Stomach (tissue), 8 donors: ENCODE measurements at regions not wholly inside any gene's neighbourhood (a gene's known extent, or its start where the extent isn't known, plus 50 kb on each side); places are given as distances from the start of the nearest gene placed in this dataset.

ENCODE experiments used
- DNase-seq, 2 donors: peaks; one replicate each; pipeline versions ENCODE4 v3.0.0 to v3.0.0-alpha.2; 2013 to 2019
- H3K27ac ChIP-seq, 5 donors: fragments of 200-600 bp in 4 of 5; sonication (generic) in 4 of 5; one replicate each; pipeline ENCODE4 v1.5.1; 2013 to 2019; ENCODE audit warnings: mild to moderate bottlenecking in 1 of 5, moderate library complexity in 1 of 5
- H3K27me3 ChIP-seq, 3 donors: fragments of 200-600 bp; sonication (generic); one replicate each; pipeline ENCODE4 v1.5.1; 2017 to 2019; ENCODE audit warnings: mixed run types in 1 of 3
- H3K36me3 ChIP-seq, 4 donors: fragments of 200-600 bp; sonication (generic); 1 replicate in 3 of 4; 2 replicates in 1 of 4; pipeline ENCODE4 v1.5.1; 2016 to 2019
- H3K4me1 ChIP-seq, 4 donors: fragments of 200-600 bp; sonication (generic); one replicate each; pipeline ENCODE4 v1.5.1; 2016 to 2019
- H3K4me3 ChIP-seq, 4 donors: fragments of 200-600 bp; sonication (generic) in 3 of 4; one replicate each; pipeline ENCODE4 v1.5.1; 2016 to 2019; ENCODE audit warnings: mild to moderate bottlenecking in 1 of 4
- H3K9me3 ChIP-seq, 4 donors: fragments of 200-600 bp; sonication (generic); one replicate each; pipeline ENCODE4 v1.5.1; 2016 to 2019
- EP300 ChIP-seq: sonication (generic); formaldehyde crosslinking; IDR thresholded peaks from one replicate; pipeline ENCODE4 v1.6.1; 2017; ENCODE audit warnings: antibody characterized with exemption
- POLR2A ChIP-seq, 4 donors: fragments of 450-650 bp; IDR thresholded peaks; one replicate each; pipeline ENCODE4 v1.6.1; 2016; ENCODE audit warnings: antibody characterized with exemption in 4 of 4, control low read depth in 2 of 4, mild to moderate bottlenecking in 1 of 4, moderate library complexity in 1 of 4
- POLR2AphosphoS5 ChIP-seq, 3 donors: sonication (generic); formaldehyde crosslinking; IDR thresholded peaks; one replicate each; pipeline ENCODE4 v1.6.1; 2016; ENCODE audit warnings: antibody characterized with exemption in 3 of 3
- WGBS, 5 donors: extraction: QIAGEN DNeasy Blood & Tissue Kit in 3 of 5; methylation state at CpG; one replicate each; pipeline versions ENCODE4 v1.1.5 to v1.1.7; 2013 to 2018; 5-methylcytosine and 5-hydroxymethylcytosine counted together
- intact Hi-C: fragments of 100-400 bp; cut with DNase I; formaldehyde crosslinking; loops from one replicate; pipeline ENCODE4 v1.15.1; 2023; ENCODE audit warnings: low total_unique reads
- TF ChIP-seq, protein P1 (sequence below), 7 experiments: fragments of 450-650 bp in 4 of 7; fragments of 200-600 bp in 3 of 7; sonication (generic) in 3 of 7; IDR thresholded peaks; one replicate each; pipeline ENCODE4 v1.5.1; 2016 to 2019; ENCODE audit warnings: antibody characterized with exemption in 7 of 7, control low read depth in 2 of 7, mild to moderate bottlenecking in 1 of 7
- donor health status: healthy with polysubstance abuse.
- donor health status: Bipolar disorder and iron deficiency.
- donor health status: healthy.

GRCh38 chr4:22233230-22233629 is 282.6 kb downstream of the ADGRA3 start:
- no peaks in the 10 kb centered on the region for H3K27me3 ChIP-seq
- intact Hi-C loops: no loop called here
- no peak overlapping the region for H3K4me3 ChIP-seq
- 77 to 86% (median 83%) methylated on average over 7 of the region's 7 CpGs for WGBS, 5 donors
- H3K4me1 ChIP-seq: no peaks in the 10 kb centered on the region
- no peaks in the 10 kb centered on the region for H3K9me3 ChIP-seq
- no peak for TF ChIP-seq EP300
- TF ChIP-seq, protein P1, sequence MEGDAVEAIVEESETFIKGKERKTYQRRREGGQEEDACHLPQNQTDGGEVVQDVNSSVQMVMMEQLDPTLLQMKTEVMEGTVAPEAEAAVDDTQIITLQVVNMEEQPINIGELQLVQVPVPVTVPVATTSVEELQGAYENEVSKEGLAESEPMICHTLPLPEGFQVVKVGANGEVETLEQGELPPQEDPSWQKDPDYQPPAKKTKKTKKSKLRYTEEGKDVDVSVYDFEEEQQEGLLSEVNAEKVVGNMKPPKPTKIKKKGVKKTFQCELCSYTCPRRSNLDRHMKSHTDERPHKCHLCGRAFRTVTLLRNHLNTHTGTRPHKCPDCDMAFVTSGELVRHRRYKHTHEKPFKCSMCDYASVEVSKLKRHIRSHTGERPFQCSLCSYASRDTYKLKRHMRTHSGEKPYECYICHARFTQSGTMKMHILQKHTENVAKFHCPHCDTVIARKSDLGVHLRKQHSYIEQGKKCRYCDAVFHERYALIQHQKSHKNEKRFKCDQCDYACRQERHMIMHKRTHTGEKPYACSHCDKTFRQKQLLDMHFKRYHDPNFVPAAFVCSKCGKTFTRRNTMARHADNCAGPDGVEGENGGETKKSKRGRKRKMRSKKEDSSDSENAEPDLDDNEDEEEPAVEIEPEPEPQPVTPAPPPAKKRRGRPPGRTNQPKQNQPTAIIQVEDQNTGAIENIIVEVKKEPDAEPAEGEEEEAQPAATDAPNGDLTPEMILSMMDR (IDR thresholded peaks at IDR 0.05): no peak
- TF ChIP-seq POLR2AphosphoS5 (IDR thresholded peaks at IDR 0.05): no peak
- TF ChIP-seq POLR2A (IDR thresholded peaks at IDR 0.05): no peak
- H3K27ac ChIP-seq: no peak overlapping the region
- DNase-seq: no peak
- no peaks in the 10 kb centered on the region for H3K36me3 ChIP-seq

DNA sequence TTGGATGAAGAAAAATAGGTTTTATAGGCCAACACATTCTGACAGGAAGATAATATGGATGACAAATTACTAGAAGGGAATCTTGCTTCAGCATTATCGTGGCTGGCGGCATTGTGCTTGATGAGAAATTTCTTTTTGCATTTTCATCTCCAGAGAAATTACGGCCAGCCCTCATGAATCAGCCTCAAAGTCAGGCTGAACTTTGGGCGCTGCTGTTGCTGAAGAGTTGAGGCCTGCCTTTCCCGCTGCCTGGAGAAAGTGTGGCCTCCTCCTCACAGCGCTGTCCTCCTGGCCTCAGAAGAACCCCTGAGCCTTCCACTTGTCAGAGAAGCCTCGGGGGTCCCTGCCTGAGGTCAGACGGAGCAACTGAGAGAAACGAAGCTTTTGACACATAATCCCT is 272.4 kb upstream of the KCNIP4 start:
- Histone ChIP-seq H3K4me1 (no peaks in the 10 kb centered on the region), H3K9me3 (no peaks in the 10 kb centered on the region), H3K36me3 (no peaks in the 10 kb centered on the region), H3K27me3 (no peaks in the 10 kb centered on the region), H3K27ac (no peak overlapping the region), H3K4me3 (no peak overlapping the region)
- peak in 1 of 2 donors; percentile 9 for DNase-seq
- intact Hi-C loops: no loop called here
- no peak for TF ChIP-seq POLR2A (IDR thresholded peaks at IDR 0.05)
- TF ChIP-seq EP300: no peak
- TF ChIP-seq, protein P1 (IDR thresholded peaks at IDR 0.05): no peak
- TF ChIP-seq POLR2AphosphoS5 (IDR thresholded peaks at IDR 0.05): no peak
- 66 to 76% (median 70%) methylated on average over 9 of the region's 9 CpGs for WGBS, 5 donors

- H3K4me3 ChIP-seq: no peak overlapping the region
- no peaks in the 10 kb centered on the region for H3K36me3 ChIP-seq
- H3K4me1 ChIP-seq: no peaks in the 10 kb centered on the region
- TF ChIP-seq EP300: no peak
- no peak for TF ChIP-seq POLR2A (IDR thresholded peaks at IDR 0.05)
- TF ChIP-seq, protein P1 (IDR thresholded peaks at IDR 0.05): no peak
- no peak for TF ChIP-seq POLR2AphosphoS5 (IDR thresholded peaks at IDR 0.05)
- no peaks in the 10 kb centered on the region for H3K27me3 ChIP-seq
- intact Hi-C loops: no loop called here
- no peaks in the 10 kb centered on the region for H3K9me3 ChIP-seq
- 70 to 78% (median 74%) methylated on average over 5 of the region's 5 CpGs for WGBS, 5 donors
- no peak for DNase-seq
- no peak overlapping the region for H3K27ac ChIP-seq
Observed at GRCh38 chr4:22217480-22217879, 268.9 kb upstream of the KCNIP4 start.

- intact Hi-C loops: no loop called here
- WGBS, 5 donors: 71 to 85% (median 79%) methylated on average over 1 of the region's 1 CpG
Observed at GRCh38 chr4:22216278-22216677, 267.7 kb upstream of the KCNIP4 start.

More at GRCh38 chr4:22216278-22216677, 267.7 kb upstream of the KCNIP4 start:
- Histone ChIP-seq H3K36me3 (no peaks in the 10 kb centered on the region), H3K9me3 (no peaks in the 10 kb centered on the region), H3K27me3 (no peaks in the 10 kb centered on the region), H3K27ac (no peak overlapping the region), H3K4me3 (no peak overlapping the region), H3K4me1 (no peaks in the 10 kb centered on the region)
- TF ChIP-seq POLR2A (IDR thresholded peaks at IDR 0.05): no peak
- TF ChIP-seq, protein P1 (IDR thresholded peaks at IDR 0.05): no peak
- no peak for TF ChIP-seq POLR2AphosphoS5 (IDR thresholded peaks at IDR 0.05)
- no peak for TF ChIP-seq EP300
- DNase-seq: no peak
